ENCODE measurements at regions not wholly inside any gene's neighbourhood (a gene's known extent, or its start where the extent isn't known, plus 50 kb on each side); places are given as distances from the start of the nearest gene placed in this dataset.

- intact Hi-C loops (cut with DNase I), result no loop called here
- Histone ChIP-seq H3K4me3 (no peak overlapping the region), H3K36me3 (replicated peaks in 1 of 2; ENCODE audit: insufficient read depth in 1 of 2, low read depth in 2 of 2) (no peaks in the 10 kb centered on the region), H3K9me3 (no peaks in the 10 kb centered on the region), H3K4me1 (no peaks in the 10 kb centered on the region), H3K27ac (no peak overlapping the region), H3K27me3 (no peaks in the 10 kb centered on the region)
- ATAC-seq, result no peak
- no peak for DNase-seq
- TF ChIP-seq POLR2A (IDR thresholded peaks at IDR 0.05), result no peak
- TF ChIP-seq CTCF (IDR thresholded peaks at IDR 0.05), result no peak
- WGBS, 2 donors, result 75% methylated on average over 6 of the region's 6 CpGs
These were observed 258.7 kb upstream of the CLINT1 start for GRCh38 chr5:158117467-158118160.

- Histone ChIP-seq H3K27me3 (no peaks in the 10 kb centered on the region), H3K4me3 (no peak overlapping the region), H3K27ac (no peak overlapping the region), H3K9me3 (no peaks in the 10 kb centered on the region), H3K4me1 (no peaks in the 10 kb centered on the region), H3K36me3 (replicated peaks in 1 of 2; ENCODE audit: insufficient read depth in 1 of 2, low read depth in 2 of 2) (no peaks in the 10 kb centered on the region)
- 71 to 75% methylated on average over 2 of the region's 2 CpGs for WGBS, 2 donors
- ATAC-seq (no peak), DNase-seq (no peak)
- intact Hi-C loops (cut with DNase I), result no loop called here
- TF ChIP-seq CTCF (IDR thresholded peaks at IDR 0.05) (no peak), POLR2A (IDR thresholded peaks at IDR 0.05) (no peak)
These were observed 258.0 kb upstream of the CLINT1 start for GRCh38 chr5:158116965-158117364.

GRCh38 chr5:158115468-158115867 lies 256.5 kb upstream of the CLINT1 start:
- 33 to 61% methylated on average over 1 of the region's 1 CpG for WGBS, 2 donors
- TF ChIP-seq POLR2A (IDR thresholded peaks at IDR 0.05) (no peak), CTCF (IDR thresholded peaks at IDR 0.05) (no peak)
- DNase-seq, result no peak
- no peaks in the 10 kb centered on the region for H3K36me3 ChIP-seq (replicated peaks in 1 of 2; ENCODE audit: insufficient read depth in 1 of 2, low read depth in 2 of 2)
- intact Hi-C loops (cut with DNase I), result no loop called here
- no peaks in the 10 kb centered on the region for H3K9me3 ChIP-seq
- ATAC-seq, result no peak
- H3K27me3 ChIP-seq, result no peaks in the 10 kb centered on the region
- H3K4me3 ChIP-seq, result no peak overlapping the region
- no peaks in the 10 kb centered on the region for H3K4me1 ChIP-seq
- H3K27ac ChIP-seq, result no peak overlapping the region

GRCh38 chr5:158108177-158108576 lies 249.2 kb upstream of the CLINT1 start:
- TF ChIP-seq POLR2A (IDR thresholded peaks at IDR 0.05), result no peak
- no peak for TF ChIP-seq CTCF (IDR thresholded peaks at IDR 0.05)
- Histone ChIP-seq H3K27me3 (no peaks in the 10 kb centered on the region), H3K4me1 (no peaks in the 10 kb centered on the region), H3K4me3 (no peak overlapping the region), H3K36me3 (replicated peaks in 1 of 2; ENCODE audit: insufficient read depth in 1 of 2, low read depth in 2 of 2) (no peaks in the 10 kb centered on the region), H3K9me3 (no peaks in the 10 kb centered on the region), H3K27ac (no peak overlapping the region)
- ATAC-seq, result no peak
- WGBS, 2 donors, result 81 to 86% methylated on average over 3 of the region's 3 CpGs
- intact Hi-C loops (cut with DNase I), result no loop called here
- DNase-seq, result no peak

- Histone ChIP-seq H3K9me3 (no peaks in the 10 kb centered on the region), H3K36me3 (replicated peaks in 1 of 2; ENCODE audit: insufficient read depth in 1 of 2, low read depth in 2 of 2) (no peaks in the 10 kb centered on the region), H3K27me3 (no peaks in the 10 kb centered on the region), H3K27ac (no peak overlapping the region), H3K4me3 (no peak overlapping the region), H3K4me1 (no peaks in the 10 kb centered on the region)
- 33 to 39% methylated on average over 2 of the region's 2 CpGs for WGBS, 2 donors
- TF ChIP-seq POLR2A (IDR thresholded peaks at IDR 0.05), result no peak
- TF ChIP-seq CTCF (IDR thresholded peaks at IDR 0.05), result no peak
- intact Hi-C loops (cut with DNase I), result no loop called here
- DNase-seq, result no peak
- ATAC-seq, result no peak
These were observed 241.5 kb upstream of the CLINT1 start for GRCh38 chr5:158100373-158100888.
